ENCODE measurements at regions not wholly inside any gene's neighbourhood (a gene's known extent, or its start where the extent isn't known, plus 50 kb on each side); places are given as distances from the start of the nearest gene placed in this dataset.

DNA sequence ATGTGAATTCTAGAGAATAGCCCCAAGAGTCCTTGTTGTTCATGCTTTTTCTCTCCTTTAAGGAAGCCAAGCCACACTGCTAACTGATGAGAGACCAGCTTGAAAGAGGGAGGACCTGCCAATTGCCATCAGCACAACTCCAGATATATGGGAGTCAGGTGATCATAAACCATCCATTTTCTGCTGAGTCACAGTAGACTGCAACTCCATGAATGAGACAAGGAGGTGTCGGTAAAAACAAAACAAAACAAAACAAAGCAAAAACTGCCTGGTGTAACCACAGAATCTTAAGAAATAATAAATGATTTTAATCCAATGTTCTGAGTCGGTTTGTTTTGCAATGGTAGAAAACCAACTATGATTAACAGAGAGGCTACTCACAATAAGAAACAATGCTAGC, 837.3 kb downstream of the PCDH7 start:
- no peak for DNase-seq

DNA sequence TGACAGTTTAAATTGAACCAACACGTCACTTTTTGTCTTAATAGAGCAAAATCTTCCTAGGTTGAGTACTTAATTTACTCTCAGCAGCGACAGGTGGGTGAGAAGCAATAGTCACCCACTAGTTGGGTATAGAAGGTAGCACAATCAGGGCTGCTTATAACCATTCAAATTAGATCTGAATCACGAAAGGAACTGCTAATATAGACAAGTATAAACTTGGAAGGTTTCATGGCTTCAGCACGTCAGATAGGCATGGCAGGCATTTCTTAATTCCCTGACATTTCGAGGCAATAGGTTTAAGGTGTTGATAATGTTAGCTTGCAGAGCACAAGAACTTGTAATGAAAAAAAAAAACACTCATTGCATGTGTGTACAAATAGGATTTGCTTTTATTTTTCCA, 853.4 kb downstream of the PCDH7 start:
- no peak for DNase-seq

DNA sequence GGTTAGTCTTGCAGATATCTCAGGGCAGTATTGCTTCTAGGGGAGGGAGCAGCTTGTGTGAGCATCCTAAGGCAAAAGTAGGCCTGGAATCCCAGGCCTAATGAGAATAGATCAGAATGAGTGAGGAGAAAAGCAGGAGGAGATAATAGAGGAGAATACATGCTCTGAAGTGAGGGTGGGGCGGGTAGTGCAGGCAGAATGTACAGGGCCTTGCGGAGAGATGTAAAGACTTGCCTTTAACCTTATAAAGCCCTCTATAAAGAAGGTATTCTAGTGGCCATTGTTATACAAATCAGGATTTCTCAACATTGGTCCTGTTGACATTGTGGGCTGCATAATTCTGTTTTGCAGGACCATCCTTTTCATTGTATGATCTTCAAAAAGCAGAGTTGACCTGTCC, 855.3 kb downstream of the PCDH7 start:
- DNase-seq: no peak

DNA sequence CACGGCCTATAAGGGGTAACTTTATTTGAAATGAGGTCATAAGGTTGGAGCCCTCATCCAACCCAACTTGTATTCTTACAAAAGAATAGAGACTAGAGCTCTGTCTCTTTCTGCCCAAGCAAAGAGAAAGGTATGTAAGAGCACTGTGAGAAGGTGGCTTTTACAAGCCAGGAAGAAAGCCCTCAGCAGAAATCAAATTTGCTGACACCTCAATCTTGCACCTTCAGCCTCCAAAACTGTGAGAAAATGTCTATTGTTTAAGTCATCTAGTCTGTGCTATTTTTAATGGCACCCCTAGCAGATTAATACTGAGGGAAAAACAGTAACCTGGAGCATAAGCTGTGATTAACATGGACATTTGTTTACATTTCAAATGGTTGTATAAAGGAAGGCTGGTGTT, 860.7 kb downstream of the PCDH7 start:
- no peak for DNase-seq

DNA sequence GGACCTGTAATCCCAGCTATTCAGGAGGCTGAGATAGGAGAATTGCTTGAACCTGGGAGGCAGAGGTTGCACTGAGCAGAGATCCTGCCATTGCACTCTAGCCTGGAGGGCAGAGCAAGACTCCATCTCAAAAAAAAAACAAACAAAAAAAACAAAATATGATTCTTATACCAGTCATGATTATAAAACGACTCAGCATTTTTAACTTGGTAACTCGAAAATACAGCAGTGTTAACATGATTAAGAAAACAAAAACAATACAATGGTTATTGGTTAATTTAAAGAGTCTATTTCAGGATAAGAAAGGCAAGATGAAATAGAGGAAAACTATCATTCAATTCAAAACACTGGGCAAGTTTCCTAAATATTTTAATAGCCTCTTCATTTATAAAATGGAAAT, 865.3 kb downstream of the PCDH7 start:
- no peak for DNase-seq

DNA sequence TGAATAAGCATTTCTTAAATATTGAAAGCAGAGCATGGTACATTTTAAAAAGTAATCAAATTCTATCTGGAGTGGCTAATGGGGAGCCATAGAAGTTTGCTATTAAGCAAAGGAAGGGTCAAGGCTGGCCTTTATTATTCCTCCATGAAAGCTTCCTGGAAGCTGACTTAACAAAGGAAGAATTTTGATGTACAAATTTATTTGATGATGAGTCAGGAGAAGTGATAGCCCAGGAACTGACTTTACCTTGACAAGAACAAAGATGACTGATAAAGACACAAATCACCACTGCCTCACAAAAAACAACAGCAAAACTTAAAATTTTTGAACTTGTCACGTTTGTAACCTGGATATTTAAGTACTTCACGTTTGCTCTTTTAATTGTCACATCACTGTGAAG, 872.1 kb downstream of the PCDH7 start:
- DNase-seq: no peak

DNA sequence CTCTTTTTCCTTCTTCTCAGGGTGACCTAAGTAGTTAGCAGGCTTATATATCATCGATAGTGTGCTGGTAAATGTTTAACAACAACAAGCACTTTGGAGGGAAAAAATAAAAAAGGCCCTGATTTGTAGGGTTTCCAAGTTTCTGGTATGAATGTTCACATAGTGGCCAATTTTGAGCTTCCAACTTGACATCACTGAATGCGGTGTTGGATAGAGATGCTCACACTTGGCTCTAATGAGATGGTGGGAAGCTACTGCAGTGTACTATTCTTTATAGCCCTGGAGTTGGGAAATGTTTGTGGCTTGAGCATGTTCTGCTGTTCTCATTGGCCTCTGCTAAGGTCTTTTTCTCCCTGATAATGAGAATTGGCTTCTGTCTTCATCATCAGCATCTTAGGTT, 875.3 kb downstream of the PCDH7 start:
- DNase-seq: no peak

DNA sequence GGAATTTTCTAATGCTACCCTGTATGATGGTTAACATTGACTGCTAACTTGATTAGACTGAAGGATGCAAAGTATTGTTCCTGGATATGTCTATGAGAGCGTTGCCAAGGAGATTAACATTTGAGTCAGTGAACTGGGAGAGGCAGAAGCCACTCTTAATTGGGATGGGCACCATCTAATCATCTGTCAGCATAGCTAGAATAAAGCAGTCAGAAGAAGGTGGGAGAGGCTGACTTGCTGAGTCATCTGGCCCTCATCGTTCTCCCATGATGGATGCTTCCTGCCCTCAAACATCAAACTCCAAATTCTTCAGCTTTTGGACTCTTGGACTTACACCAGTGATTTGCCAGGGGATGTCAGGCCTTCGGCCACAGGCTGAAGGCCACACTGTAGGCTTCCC, 878.5 kb downstream of the PCDH7 start:
- DNase-seq: no peak

DNA sequence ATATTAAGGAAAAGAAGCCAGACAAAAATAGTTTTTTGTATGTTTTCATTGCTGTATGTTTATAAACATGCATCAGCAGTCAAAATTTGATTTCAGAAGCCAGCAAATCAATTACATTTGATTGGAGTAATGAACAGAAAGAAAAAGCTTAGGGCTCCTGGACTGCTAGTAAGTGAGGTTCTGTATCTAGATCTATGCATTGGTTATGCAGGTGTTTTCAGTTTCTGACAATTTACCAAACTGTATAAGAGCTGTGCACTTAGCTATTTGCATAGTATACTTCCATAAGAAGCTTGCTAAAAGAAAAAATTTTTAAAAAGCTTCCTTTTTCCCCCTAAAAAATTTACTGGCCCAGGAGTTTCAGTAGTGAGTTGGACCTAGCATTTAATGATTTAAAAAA, 881.6 kb downstream of the PCDH7 start:
- no peak for DNase-seq

DNA sequence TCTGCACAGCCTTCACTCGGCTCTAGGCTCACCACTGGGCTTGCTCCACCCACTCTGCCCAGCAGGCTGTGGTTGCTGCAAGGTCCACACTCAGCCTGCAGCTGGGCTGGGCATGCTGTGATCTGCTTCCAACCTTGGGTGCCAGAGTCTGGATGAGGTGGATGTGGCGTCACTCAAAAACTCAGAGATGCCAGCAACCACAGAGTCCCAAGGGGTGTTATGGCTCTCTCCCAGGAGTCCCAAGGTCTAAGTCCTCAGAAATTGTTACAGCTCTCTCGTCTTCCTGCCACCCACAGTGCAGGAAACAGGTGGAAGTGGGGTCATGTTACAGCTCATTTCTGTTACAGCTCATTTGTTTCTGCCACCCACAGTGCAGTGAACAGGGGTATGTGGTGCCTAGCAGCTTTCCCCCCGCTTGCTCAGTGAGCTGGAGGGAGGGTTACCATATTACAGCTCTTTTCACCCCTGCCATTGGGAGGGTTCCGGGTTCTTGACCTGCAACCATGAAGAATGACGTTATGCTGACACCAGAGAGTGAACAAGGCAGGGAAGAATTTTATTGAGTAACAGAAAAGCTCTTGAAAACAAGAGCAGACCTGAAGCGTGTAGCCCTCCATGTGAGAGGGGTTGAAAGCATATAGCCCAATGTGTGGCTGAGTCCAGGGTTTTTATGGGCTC, 893.9 kb downstream of the PCDH7 start:
- DNase-seq: no peak

DNA sequence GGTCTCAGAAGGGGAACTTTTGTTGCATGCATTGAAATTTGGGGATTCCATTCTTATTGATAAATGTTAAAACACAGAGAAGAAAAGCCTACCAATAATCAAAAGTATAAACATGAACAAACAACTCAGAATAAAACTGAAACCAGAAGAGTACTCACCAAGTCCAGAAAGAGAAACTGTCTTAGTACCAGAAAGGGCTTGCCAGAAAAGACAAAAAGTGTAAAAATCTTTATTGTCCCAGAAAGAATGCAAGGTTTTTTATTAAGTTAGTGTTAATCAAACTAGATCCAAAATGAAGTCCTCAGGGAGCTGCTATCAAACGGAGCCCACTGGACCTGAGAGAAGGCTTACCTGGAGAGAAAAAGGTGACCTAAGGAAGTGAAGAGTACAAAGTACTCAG, 897.5 kb downstream of the PCDH7 start:
- no peak for DNase-seq

DNA sequence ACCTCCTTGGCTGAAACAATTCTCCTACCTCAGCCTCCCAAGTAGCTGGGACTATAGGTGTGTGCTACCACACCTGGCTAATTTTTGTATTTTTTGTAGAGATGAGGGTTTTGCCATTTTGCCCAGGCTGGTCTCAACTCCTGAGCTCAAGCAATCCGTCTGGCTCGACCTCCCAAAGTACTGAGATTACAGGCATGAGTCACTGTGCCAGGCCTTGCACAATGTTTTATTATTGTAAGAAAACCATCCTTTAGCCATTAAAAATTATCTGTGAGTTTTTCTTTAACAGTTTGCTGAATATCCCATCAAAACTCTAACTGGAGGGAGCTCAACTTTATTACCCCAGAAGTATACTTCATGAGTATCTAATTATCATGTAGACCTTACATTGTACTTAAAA, 900.3 kb downstream of the PCDH7 start:
- no peak for DNase-seq

DNA sequence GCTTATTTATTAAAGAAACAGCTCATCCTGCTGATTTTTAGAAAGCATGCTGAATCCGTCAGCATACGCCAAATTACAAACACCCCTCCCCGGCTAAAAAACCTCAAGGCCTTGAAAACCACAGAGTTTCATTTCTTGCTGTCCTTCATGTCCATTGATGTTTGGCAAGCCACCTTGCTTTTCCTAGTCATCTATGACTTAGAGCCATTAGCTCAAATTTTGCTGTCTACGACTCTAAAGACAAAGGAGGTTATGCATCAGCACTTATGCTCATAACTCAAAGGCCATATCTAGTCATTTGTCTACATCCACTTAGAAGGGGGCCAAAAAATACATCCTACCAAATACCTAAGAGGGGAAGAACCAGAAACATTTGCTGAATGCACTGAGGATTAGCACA, 925.1 kb downstream of the PCDH7 start:
- no peak for DNase-seq

DNA sequence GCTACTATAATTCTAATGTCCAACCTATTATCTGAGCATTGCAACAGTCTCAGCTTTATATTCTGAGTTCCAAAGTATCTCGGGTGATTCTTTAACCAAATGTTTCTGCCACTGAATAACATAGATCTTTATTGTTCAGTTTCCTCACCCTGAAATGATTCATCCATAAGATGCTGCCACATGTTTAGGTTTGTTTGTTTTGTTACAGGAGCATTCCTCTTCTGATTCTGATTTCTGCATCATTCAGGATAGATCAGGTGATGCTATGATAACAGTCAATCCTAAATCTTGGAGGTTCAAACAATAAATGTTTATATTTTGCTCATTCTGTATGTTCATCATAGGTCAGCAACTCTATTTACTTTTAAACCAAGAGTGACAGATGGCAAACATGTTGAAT, 927.6 kb downstream of the PCDH7 start:
- DNase-seq: no peak

DNA sequence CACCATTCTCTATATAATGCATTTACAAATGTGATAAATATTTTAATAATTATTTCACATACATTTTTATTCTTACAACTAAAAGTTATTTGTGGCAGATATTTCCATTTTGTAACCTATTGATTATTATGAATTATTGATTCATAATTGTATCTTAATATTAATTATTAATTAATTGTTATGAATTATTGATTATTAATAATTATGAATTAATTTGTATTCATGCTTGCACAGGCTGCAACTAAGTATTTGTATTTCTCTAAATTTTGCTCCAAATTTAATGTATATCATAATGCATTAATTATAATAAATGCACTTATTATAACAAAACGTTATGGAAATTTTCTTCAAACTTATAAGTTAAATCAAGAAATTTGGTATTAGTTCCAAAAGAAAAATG, 929.7 kb downstream of the PCDH7 start:
- DNase-seq: no peak

DNA sequence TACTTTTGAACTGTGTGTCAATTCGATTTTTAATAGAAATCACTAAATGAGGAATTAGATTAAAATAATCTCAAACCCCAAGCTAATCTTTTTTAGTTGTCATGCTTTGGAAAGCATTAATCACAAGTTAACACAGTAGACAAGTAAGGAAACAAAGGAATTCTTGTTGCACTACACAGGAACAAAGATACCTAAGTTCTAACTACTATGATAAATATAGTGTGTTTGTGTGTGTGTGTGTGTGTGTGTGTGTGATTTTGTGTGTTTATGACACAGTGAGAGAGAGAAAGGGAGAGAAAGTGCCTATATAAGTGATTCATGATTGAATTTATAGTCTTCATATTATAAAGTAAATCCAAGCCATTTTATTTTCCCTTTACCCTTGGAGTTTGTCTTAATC, 931.4 kb downstream of the PCDH7 start:
- DNase-seq: no peak

DNA sequence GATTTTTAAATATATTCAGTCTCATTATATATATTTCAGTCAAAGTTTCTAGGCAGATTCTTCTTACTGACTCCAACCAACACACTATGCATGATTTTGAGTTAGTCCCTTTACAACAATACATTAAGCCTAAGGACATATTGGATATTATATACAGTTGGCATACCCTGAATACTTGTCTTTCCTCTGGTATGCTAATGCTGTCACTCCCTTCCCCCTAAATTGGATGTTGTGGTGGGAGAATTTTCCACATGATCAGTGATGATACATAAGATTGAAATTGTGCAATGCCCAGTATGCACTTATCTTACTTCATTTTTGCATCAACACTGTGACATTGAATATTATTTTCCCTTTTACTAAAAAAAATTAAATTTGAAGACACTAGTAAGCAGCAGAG, 935.2 kb downstream of the PCDH7 start:
- no peak for DNase-seq

DNA sequence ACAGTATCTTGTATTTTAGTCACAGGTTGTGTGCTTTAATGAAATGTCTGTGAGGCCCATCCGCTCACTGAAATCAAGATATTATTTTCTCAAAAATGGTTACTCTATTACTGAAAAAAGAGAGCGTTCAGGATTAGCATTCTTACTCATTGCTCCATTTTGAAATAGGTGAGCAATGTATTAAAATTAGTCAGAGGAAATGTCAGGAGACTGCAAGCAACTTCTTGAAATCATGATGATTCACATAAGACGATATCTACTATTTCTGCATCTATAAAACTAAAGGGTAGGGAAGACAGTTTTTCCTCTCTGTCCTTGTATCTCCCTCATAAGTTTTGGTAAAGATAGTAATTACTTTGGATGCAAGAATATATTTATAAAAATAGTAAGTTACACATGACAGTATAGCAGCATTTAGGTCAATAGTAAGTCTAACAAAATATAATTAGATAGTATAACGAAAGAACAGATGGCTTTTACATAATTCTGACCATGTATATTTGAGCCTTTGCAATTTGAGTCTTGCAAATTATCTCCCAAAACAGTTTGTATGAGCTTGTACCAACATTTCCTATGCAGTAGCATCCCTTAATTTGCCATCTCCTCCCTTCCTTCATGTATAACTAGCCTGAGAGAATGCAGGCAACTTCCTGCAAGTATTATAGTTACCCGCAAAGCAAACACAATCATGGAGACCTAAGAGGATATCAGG, 937.8 kb downstream of the PCDH7 start:
- DNase-seq: no peak

DNA sequence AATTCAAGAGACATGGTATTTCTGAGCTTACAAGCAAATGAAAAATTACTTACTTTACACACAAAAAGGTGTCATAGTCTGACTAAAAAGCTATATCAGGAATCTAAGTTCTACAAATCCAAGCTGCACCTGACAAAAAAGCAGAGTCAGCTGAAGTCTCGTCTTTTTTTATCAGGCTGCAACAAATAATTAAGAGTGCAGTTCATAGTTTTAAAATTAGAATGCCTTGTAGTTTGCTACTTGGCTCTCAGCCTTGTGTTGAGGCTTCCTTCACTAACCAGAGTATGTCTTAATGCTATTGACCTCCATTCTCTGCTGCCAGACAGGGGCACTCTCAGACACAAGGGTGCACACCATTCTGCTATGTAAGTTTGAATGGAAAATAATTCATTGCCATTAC, 940.7 kb downstream of the PCDH7 start:
- DNase-seq: no peak

DNA sequence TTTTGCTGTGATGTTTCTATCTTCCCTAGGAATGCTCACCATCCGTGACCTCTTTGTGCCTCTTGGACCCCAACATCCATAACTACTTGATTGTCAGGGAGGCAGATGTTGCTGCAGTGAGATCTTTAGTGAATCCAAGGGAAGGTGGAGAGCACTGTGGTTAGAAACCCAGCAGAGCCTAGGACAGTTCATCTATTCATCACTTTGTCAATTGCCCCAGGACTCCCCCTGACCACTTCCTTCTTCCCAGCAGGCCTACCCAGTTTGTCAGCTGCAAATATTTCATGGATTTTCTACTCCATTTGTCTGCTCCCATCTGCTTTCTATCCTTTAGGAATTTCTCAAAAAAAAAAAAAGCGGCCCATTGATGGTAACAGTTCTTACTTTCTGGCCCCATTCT, 942.8 kb downstream of the PCDH7 start:
- no peak for DNase-seq

DNA sequence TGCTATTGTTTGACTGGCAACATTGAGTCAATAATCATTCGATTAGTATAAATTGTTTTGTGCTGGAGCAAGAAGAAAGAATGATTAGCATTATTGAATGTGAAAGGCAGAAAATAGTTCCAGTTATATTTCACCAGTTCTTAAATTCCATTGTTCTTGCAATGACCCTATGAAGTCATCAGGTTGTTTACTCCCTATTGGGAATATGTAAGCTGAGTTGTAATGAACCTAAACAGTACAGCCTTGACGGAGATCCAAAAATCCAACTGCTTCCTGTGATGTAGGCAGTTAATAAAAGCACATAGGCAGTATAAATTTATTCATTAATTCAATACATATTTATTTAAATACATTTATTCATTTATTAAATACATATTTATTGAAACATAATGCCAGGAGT, 947.5 kb downstream of the PCDH7 start:
- DNase-seq: no peak

DNA sequence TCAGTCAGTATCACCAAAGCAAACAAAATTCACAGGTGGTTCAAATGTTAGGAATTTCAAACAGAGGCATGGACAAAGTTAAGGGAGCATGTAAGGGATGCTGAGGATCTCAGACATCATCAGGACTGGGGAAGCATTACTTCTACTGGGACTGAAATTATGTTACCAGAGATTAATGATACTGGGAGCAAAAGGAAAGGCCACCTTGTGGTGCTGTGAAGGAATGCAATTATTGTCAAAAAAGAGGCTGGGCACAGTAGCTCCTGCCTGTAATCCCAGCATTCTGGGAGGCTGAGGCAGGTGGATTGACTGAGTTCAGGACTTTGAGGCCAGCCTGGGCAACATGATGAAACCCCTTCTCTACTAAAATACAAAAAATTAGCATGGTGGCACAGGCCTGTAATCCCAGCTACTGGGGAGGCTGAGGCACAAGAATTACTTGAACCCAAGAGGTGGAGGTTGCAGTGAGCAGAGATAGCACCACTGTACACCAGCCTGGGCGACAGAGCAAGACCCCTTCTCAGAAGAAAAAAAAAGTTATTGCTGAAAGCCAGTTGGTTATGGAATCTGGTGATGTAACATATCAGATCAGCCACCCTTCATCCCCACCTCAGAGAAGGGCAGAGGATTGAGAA, 954.3 kb downstream of the PCDH7 start:
- no peak for DNase-seq

DNA sequence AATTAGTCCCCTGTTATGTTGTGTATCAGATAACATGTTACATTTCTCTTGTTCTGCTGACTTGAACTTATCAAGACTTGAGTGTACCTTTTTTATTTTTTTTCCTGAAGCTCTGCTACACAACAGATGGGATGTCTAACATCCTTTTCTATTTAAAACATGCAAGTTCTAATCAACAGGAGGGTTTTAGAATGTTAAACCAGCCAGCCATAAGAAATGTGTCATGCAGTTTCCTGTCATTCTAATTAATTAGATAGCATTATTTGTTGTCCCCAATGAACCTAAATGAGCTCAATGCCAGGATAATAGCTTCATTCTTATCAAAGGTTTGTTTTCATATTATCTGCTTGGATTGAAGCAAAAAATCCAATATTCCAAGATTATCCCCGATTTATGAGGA, 958.2 kb downstream of the PCDH7 start:
- no peak for DNase-seq

DNA sequence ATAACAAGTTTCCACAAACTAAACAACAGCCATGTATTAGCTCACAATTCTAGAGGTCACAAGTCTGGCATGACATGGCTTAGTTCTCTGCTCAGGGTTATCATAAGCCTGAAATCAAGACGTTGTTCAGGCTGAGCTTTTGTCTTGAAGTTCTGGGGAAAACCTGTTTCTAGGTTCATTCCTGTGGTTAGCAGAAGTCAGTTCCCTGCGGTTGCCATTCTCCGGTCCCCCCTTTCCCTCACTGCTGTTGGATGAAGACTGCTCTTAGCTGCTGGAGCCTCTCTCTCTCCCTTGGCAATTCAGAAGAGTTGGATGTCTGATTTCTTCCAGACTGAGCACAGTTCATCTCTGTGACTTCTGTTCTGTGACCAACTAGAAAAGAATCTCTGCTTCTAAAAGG, 962.6 kb downstream of the PCDH7 start:
- DNase-seq: no peak

Data from CD4-positive, alpha-beta T cell treated with Interleukin-17A for 1 hour (primary cell).